RWPE1 (cell line): ENCODE measurements at regions not wholly inside any gene's neighbourhood (a gene's known extent, or its start where the extent isn't known, plus 50 kb on each side); places are given as distances from the start of the nearest gene placed in this dataset.
"Not testable (repeated sequence)": the region's sequence is repeated elsewhere in the genome, so short reads cannot be mapped to it uniquely, and the experiment has no call there.

ENCODE experiments used
- CTCF ChIA-PET: fragments of 350-600 bp; sonication (Branson Sonifier 250); formaldehyde crosslinking; extraction: SDS; loops from one replicate; lab custom pipeline; 2021; lab: Yijun Ruan, JAX
- POLR2A ChIA-PET: fragments of 400-600 bp; formaldehyde crosslinking; extraction: SDS; loops from one replicate; lab custom pipeline; 2020; ENCODE audit warnings: antibody characterized with exemption; ENCODE audit not compliant: low non-redundant PET; lab: Yijun Ruan, JAX
- DNase-seq: peaks from one replicate; pipeline ENCODE4 v3.0.0; 2012; ENCODE audit warnings: low spot score
- H3K27ac ChIP-seq: fragments of 450-650 bp; 2 replicates; pipeline ENCODE4 v1.5.1; 2017
- TF ChIP-seq, protein P1 (sequence below): fragments of 450-650 bp; conservative IDR thresholded peaks from 2 replicates; pipeline ENCODE4 v1.5.1; 2017; ENCODE audit warnings: low read depth, mild to moderate bottlenecking

DNA sequence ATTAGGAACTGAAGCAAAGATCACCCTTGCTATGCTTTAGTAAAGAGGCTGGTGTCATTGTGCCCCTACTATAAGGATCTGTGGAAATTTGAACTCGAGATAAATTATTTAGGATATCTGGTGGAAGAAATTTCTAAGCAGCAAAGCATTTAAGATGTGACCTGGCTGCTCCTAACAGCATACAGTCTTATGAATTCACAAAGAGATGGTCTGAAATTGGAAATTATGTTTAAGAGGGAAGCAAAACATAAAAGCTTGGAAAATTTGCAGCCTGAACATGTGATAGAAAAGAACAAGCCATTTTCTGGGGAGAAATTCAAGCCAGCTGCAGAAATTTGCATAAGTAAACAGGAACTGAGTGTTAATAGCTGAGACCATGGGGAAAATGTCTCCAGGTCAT, 223.7 kb downstream of the FBXO4 start:
- no peak overlapping the region for H3K27ac ChIP-seq
- CTCF ChIA-PET = no interaction called here
- no peak for DNase-seq
- POLR2A ChIA-PET = no interaction called here
- TF ChIP-seq, protein P1, sequence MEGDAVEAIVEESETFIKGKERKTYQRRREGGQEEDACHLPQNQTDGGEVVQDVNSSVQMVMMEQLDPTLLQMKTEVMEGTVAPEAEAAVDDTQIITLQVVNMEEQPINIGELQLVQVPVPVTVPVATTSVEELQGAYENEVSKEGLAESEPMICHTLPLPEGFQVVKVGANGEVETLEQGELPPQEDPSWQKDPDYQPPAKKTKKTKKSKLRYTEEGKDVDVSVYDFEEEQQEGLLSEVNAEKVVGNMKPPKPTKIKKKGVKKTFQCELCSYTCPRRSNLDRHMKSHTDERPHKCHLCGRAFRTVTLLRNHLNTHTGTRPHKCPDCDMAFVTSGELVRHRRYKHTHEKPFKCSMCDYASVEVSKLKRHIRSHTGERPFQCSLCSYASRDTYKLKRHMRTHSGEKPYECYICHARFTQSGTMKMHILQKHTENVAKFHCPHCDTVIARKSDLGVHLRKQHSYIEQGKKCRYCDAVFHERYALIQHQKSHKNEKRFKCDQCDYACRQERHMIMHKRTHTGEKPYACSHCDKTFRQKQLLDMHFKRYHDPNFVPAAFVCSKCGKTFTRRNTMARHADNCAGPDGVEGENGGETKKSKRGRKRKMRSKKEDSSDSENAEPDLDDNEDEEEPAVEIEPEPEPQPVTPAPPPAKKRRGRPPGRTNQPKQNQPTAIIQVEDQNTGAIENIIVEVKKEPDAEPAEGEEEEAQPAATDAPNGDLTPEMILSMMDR = no peak

DNA sequence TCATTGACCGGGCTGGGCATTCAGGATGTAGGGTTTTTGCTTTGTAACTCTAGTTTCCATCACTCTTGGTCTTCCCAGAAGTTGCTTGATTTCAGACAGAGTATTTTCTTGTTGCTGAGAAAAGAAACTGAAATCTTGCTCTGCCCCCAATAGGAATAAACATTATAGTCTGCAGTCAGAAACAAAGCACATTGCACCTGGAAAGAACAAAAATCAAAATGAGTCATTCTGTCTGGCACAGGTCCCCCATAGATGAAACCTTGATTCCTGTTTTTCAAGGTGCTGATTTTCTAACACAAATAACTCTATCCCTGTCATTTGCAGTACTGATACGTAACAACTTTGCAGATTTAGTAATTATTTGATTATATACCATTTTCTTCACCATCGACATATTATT, 232.1 kb downstream of the FBXO4 start:
- no peak overlapping the region for H3K27ac ChIP-seq
- DNase-seq = no peak
- ChIA-PET CTCF (no interaction called here), POLR2A (no interaction called here)
- TF ChIP-seq, protein P1 = no peak

DNA sequence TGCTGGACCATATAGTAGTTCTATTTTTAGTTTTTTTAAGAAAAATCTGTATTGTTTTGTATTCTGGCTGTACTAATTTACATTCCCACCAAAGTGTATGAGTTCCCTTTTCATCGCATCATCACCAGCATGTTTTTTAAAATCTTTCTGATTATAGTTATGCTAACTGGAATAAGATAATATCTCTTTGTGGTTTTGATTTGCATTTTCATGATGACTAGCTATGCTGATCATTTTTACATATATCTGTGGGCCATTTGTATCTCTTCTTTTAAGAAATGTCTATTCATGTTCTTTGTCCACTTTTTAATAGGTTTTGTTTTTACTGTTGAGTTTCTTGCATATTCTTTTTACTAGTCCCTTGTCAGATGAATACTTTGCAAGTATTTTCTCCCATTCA, 238.0 kb downstream of the FBXO4 start:
- no peak overlapping the region for H3K27ac ChIP-seq
- TF ChIP-seq, protein P1 = no peak
- no peak for DNase-seq
- ChIA-PET CTCF (interaction anchor here (0.6 kb wide), 1 partner anchor 7 kb away, joined by 3 read pairs; no protein-coding TSS in a partner anchor), POLR2A (no interaction called here)

DNA sequence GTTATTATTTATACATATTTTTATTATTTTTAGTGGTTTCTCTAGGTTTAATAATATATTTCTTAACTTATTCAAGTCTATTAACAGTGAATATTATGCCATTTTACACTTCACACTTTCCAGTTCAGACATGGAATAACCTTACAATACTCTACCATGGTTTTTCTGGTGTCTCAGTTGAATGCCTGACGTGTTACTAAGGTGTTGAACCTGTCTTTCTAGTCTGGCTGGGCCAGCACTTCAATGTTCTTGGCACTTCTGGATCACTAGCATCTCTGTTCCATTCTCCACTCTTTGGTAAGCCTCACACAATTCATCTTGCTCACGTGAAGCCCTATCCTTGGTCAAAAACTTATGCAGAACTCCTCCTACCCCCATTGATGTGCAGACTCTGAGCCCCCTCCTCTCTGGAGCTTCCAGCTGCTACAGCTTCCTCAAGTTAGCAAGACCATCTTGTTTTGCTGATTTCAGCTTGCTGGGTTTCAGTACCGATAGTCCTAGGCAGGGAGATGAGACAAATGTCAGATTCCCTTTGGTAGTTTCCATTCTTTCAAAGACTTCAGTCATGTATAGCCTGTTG, 243.1 kb downstream of the FBXO4 start:
- TF ChIP-seq, protein P1 = no peak
- no peak overlapping the region for H3K27ac ChIP-seq
- POLR2A ChIA-PET = no interaction called here
- CTCF ChIA-PET = no interaction called here
- no peak for DNase-seq

DNA sequence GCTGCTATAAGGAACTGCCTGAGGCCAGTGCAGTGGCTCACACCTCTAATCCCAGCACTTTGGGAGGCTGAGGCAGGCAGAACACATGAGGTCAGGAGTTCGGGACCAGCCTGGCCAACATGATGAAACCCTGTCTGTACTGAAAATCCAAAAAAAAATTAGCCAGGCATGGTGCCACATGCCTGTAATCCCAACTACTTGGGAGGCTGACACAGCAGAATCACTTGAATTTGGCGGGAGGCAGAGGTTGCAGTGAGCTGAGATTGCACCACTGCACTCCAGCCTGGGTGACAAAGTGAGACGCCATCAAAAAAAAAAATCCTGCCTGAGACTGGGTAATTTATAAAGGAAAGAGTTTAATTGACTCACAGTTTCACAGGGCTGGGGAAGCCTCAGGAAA, 247.1 kb upstream of the GHR start:
- DNase-seq, H3K27ac ChIP-seq, CTCF ChIA-PET, POLR2A ChIA-PET: not testable (repeated sequence)

DNA sequence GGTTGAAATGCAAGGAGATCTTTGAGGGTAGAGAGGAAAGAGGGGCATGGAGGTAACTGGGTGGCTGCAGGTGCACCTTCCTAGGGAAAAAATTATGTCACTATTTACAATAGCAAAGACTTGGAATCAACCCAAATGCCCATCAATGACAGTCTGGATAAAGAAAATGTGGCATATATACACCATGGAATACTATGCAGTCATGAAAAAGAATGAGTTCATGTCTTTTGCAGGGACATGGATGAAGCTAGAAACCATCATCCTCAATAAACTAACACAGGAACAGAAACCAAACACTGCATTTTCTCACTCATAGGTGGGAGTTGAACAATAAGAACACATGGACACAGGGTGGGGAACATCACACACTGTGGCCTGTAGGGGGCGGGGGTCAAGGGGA, 243.4 kb upstream of the GHR start:
- H3K27ac ChIP-seq, DNase-seq, CTCF ChIA-PET, POLR2A ChIA-PET: not testable (repeated sequence)

DNA sequence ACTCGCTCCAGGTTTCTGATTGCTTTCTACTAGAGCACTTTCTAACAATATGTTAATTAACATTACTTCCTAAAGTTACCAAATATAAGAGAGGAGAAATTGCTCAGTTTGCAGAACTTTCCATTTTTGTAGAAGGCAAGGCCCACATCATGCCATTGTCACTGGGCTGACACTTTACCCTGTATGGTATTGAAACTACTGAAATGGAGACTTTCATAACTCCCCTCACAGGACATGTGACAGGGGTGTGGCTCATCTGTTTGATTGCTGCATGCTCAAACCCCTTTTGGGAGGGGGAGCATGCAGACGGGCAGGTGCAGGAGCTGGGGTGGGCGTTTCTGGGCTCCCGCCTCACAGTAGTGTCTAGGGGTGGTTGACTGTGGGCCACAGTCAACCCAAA, 206.3 kb upstream of the GHR start:
- POLR2A ChIA-PET = no interaction called here
- CTCF ChIA-PET = no interaction called here
- TF ChIP-seq, protein P1 = no peak
- H3K27ac ChIP-seq = no peak overlapping the region
- DNase-seq = no peak

DNA sequence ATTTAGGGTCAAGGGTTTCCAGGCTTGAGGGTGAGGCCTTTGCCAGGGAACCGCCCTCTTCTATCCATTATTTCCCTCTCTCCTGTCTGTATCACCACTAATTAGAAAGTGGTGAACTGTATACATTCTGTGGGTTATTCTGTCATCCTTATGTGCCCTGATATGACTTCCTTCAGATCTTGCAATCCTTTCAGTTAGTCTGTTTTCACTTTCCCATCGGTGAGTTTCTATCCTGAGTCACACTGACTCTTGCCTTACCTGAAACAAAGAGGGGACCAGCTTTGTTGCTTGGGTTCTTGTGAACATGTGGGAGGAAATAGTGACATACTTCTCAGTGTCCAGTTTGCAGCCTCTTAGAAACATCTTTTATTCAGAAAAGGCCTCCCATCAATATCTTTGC, 205.4 kb upstream of the GHR start:
- POLR2A ChIA-PET = no interaction called here

More for the DNA sequence above, 205.4 kb upstream of the GHR start:
- H3K27ac ChIP-seq = no peak overlapping the region
- TF ChIP-seq, protein P1 = no peak
- no peak for DNase-seq
- CTCF ChIA-PET = no interaction called here
